CD4-positive, alpha-beta memory T cell (primary cell): ENCODE measurements at regions not wholly inside any gene's neighbourhood (a gene's known extent, or its start where the extent isn't known, plus 50 kb on each side); places are given as distances from the start of the nearest gene placed in this dataset.

Experiments used
- CTCF ChIA-PET: fragments of 350-600 bp; sonication (Branson Sonifier 250); formaldehyde crosslinking; loops from one replicate; lab custom pipeline; 2021; ENCODE audit warnings: inconsistent platforms; ENCODE audit not compliant: partially characterized antibody; lab: Charles Lee
- POLR2A ChIA-PET: fragments of 350-600 bp; sonication (Branson Sonifier 250); formaldehyde crosslinking; loops from one replicate; lab custom pipeline; 2021; ENCODE audit not compliant: partially characterized antibody; lab: Charles Lee
- DNase-seq, 5 donors: peaks; one replicate each; pipeline versions ENCODE4 v3.0.0 to v3.0.0-alpha.2; 2020 to 2022; ENCODE audit warnings: mixed read lengths in 1 of 5
- H3K27ac ChIP-seq: one replicate; pipeline ENCODE4 v1.7.0; 2013; ENCODE audit warnings: low read depth, low read length
- H3K27me3 ChIP-seq: 2 replicates; pipeline ENCODE4 v1.7.0; 2013; ENCODE audit warnings: mild to moderate bottlenecking, low read length, moderate library complexity; ENCODE audit not compliant: insufficient read depth
- H3K36me3 ChIP-seq: 2 replicates; pipeline ENCODE4 v1.7.0; 2013; ENCODE audit warnings: mild to moderate bottlenecking, low read length, moderate library complexity; ENCODE audit not compliant: insufficient read depth
- H3K4me1 ChIP-seq: 2 replicates; pipeline ENCODE4 v1.7.0; 2013; ENCODE audit warnings: mild to moderate bottlenecking, low read length, moderate library complexity; ENCODE audit not compliant: insufficient read depth
- H3K4me3 ChIP-seq, 2 donors: one replicate each; pipeline ENCODE4 v1.7.0; 2013; ENCODE audit warnings: low read length in 2 of 2, mild to moderate bottlenecking in 1 of 2
- H3K9me3 ChIP-seq, 2 donors: one replicate each; pipeline ENCODE4 v1.7.0; 2013; ENCODE audit warnings: low read length in 2 of 2, control low read depth in 1 of 2; ENCODE audit not compliant: control insufficient read depth in 1 of 2
- H3K27ac Mint-ChIP-seq, 7 donors: one replicate each; pipeline ENCODE4 v1.8.0; 2020 to 2021; ENCODE audit warnings: mixed read lengths in 7 of 7, mild to moderate bottlenecking in 6 of 7, inconsistent platforms in 3 of 7, moderate library complexity in 3 of 7
- H3K27me3 Mint-ChIP-seq, 2 donors: one replicate each; pipeline ENCODE4 v1.8.0; 2020 to 2021; ENCODE audit warnings: mixed read lengths in 2 of 2
- H3K36me3 Mint-ChIP-seq, 2 donors: one replicate each; pipeline ENCODE4 v1.8.0; 2020 to 2021; ENCODE audit warnings: mixed read lengths in 2 of 2, inconsistent platforms in 1 of 2, mild to moderate bottlenecking in 1 of 2
- H3K4me1 Mint-ChIP-seq, 4 donors: one replicate each; pipeline ENCODE4 v1.8.0; 2020 to 2021; ENCODE audit warnings: mixed read lengths in 4 of 4, mild to moderate bottlenecking in 1 of 4
- H3K4me3 Mint-ChIP-seq, 8 donors: one replicate each; pipeline ENCODE4 v1.8.0; 2020 to 2021; ENCODE audit warnings: mixed read lengths in 8 of 8, mild to moderate bottlenecking in 7 of 8, moderate library complexity in 6 of 8, inconsistent platforms in 3 of 8
- H3K9me3 Mint-ChIP-seq, 8 donors: one replicate each; pipeline ENCODE4 v1.8.0; 2020 to 2021; ENCODE audit warnings: mixed read lengths in 8 of 8, mild to moderate bottlenecking in 5 of 8, inconsistent platforms in 3 of 8, moderate library complexity in 1 of 8
- intact Hi-C: fragments of 100-400 bp; cut with micrococcal nuclease; formaldehyde crosslinking; loops from one replicate; pipeline ENCODE4 v1.15.1; 2023

DNA sequence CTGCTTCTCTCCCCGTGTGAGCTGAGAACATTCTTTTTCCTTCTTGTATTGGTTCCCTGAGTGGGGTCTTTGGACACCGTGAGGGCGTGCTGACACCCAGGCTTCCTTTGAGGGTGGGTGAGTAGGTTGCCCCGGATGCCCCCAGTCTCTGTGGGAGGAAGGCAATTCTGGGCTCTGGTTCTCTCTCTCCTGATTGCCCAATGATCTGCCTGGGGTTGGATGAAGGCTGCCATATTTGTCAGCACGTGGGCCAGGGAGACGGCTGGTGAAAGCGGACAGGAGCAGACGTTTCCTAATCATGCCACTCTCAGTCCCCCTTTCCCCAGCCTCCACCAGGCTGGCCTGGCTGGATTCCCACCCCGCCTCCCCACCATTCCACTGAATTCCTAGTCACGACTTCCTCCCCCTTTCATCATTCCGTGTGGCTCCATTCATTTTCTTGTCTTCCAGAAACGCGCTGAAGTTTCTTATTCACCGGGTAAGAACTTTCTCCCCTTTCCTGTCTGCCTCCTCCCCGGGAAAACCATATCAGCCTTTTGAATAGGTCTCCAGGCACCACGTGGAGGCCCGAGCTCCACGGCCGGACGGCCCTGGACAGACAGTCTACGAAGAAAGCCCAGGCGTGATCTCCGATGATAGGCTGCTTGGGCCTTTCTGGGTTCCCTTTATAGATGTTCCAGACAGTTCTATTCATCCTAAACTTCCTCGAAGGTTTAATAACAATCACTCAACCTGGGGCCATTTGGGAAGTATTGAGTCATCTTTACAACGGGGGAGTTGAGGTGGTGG lies 98.7 kb upstream of the NPTX2 start:
- CTCF ChIA-PET = no interaction called here
- peaks cover 0 to 4% (median 0%) of the 10 kb centered on the region in 8 donors for H3K9me3 Mint-ChIP-seq
- peaks cover 0 to 1% (median 0%) of the 10 kb centered on the region in 4 donors for H3K4me1 Mint-ChIP-seq
- intact Hi-C loops = no loop called here
- no peaks in the 10 kb centered on the region for H3K36me3 Mint-ChIP-seq
- Histone ChIP-seq H3K27me3 (no peaks in the 10 kb centered on the region), H3K9me3 (no peaks in the 10 kb centered on the region), H3K4me1 (no peaks in the 10 kb centered on the region), H3K4me3 (no peak overlapping the region), H3K36me3 (no peaks in the 10 kb centered on the region), H3K27ac (no peak overlapping the region)
- no peak overlapping the region for H3K27ac Mint-ChIP-seq
- POLR2A ChIA-PET = no interaction called here
- no peaks in the 10 kb centered on the region for H3K27me3 Mint-ChIP-seq
- no peak overlapping the region for H3K4me3 Mint-ChIP-seq
- no peak for DNase-seq

DNA sequence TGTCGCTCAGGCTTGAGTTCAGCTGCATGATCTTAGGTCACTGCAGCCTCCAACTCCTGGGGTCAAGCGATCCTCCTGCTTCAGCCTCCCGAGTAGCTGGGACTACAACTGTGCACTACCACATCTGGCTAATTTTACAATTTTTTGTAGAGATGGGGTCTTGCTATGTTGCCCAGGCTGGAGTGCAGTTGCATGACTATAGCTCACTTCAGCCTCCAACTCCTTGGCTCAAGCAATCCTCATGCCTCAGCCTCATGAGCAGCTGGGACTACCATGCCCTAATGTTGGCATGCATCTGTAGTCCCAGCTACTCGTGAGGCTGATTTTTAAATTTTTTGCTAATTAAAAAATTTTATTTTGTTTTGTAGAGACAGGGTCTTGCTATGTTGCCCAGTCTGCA lies 101.9 kb upstream of the NPTX2 start:
- H3K27ac Mint-ChIP-seq = no peak overlapping the region
- Histone ChIP-seq H3K4me1 (no peaks in the 10 kb centered on the region), H3K27ac (no peak overlapping the region), H3K27me3 (no peaks in the 10 kb centered on the region), H3K9me3 (no peaks in the 10 kb centered on the region), H3K4me3 (no peak overlapping the region), H3K36me3 (no peaks in the 10 kb centered on the region)
- intact Hi-C loops = no loop called here
- peaks cover 0 to 1% (median 0%) of the 10 kb centered on the region in 4 donors for H3K4me1 Mint-ChIP-seq
- peaks cover 0 to 2% of the 10 kb centered on the region in 2 donors for H3K27me3 Mint-ChIP-seq
- peaks cover 0 to 6% (median 0%) of the 10 kb centered on the region in 8 donors for H3K9me3 Mint-ChIP-seq
- H3K4me3 Mint-ChIP-seq = no peak overlapping the region
- no peaks in the 10 kb centered on the region for H3K36me3 Mint-ChIP-seq
- ChIA-PET CTCF (no interaction called here), POLR2A (no interaction called here)
- no peak for DNase-seq

DNA sequence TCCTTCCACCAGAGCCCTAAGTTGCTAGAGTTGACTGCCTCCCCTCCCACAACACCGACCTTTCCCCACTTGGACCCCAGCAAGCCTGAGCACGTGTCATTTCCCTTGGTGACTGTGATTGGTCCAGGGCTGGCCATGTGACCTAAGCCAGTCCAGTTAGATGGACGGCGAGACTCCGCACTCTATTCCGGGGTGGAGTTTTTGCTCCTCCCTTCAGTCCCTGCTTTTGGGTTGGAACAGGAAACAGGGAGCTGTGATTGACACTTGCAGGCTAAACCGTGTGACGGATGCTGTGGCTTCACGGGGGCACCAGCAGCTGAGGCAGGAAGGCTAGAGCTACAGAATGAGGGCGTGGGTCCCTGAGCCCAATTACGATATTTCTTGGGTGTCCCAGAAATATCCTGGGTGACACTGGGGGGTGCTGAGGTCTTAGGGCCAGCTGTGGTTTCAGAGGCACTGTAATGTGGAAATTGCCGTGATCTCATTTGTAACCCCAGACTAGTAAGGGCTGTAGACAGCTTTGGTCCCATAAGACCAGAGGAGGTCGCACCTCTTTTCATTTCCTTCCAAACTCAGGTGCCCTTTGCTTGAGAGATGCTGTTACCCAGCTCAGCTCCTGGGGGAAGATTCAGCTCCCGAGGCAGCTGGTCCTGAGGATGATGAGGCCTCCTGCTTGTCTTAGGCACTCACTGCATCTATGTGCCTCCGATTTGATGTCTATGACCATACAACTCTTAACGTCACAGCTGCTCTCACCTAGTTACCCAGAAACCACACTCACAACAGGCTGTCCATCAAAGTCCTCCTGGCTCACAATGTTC lies 102.7 kb upstream of the NPTX2 start:
- Mint-ChIP-seq H3K27ac (peak overlapping the region in 1 of 7 donors; percentile 24), H3K36me3 (no peaks in the 10 kb centered on the region), H3K4me1 (peaks cover 0 to 1% (median 0%) of the 10 kb centered on the region in 4 donors), H3K4me3 (peak overlapping the region in 1 of 8 donors; percentile 57), H3K27me3 (peaks cover 0 to 3% of the 10 kb centered on the region in 2 donors), H3K9me3 (peaks cover 0 to 7% (median 0%) of the 10 kb centered on the region in 8 donors)
- POLR2A ChIA-PET = no interaction called here
- no peak for DNase-seq
- CTCF ChIA-PET = no interaction called here
- Histone ChIP-seq H3K4me3 (no peak overlapping the region), H3K27me3 (no peaks in the 10 kb centered on the region), H3K36me3 (no peaks in the 10 kb centered on the region), H3K27ac (no peak overlapping the region), H3K4me1 (no peaks in the 10 kb centered on the region), H3K9me3 (no peaks in the 10 kb centered on the region)
- intact Hi-C loops = no loop called here

DNA sequence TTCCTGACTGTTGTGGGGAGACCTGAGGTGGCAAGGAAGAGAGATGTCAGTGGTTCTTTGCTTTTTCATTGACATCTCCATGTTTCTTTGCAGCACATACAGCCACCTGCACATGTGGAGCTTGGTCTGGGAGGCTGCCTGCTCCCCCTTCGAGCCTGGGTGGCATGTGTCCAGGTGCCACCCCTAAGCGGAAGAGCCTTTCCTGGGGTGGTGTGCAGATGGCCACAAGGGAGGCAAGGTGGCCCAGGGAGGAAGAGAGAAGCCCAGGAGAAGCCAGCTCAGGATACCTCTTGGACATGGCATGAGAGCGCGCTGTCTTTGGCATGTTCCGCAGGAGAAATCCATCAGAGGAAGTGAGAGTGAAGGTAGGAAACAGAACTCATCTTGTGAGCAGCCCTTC lies 105.9 kb upstream of the NPTX2 start:
- H3K4me1 Mint-ChIP-seq = peaks cover 0 to 1% (median 0%) of the 10 kb centered on the region in 4 donors
- no peak overlapping the region for H3K4me3 Mint-ChIP-seq
- H3K36me3 Mint-ChIP-seq = no peaks in the 10 kb centered on the region
- no peak for DNase-seq
- Histone ChIP-seq H3K27ac (no peak overlapping the region), H3K4me3 (no peak overlapping the region), H3K4me1 (no peaks in the 10 kb centered on the region), H3K9me3 (no peaks in the 10 kb centered on the region), H3K27me3 (no peaks in the 10 kb centered on the region), H3K36me3 (no peaks in the 10 kb centered on the region)
- POLR2A ChIA-PET = no interaction called here
- CTCF ChIA-PET = no interaction called here
- intact Hi-C loops = no loop called here
- H3K9me3 Mint-ChIP-seq = peaks cover 0 to 6% (median 5%) of the 10 kb centered on the region in 8 donors
- H3K27me3 Mint-ChIP-seq = peaks cover 0 to 5% of the 10 kb centered on the region in 2 donors
- H3K27ac Mint-ChIP-seq = no peak overlapping the region

DNA sequence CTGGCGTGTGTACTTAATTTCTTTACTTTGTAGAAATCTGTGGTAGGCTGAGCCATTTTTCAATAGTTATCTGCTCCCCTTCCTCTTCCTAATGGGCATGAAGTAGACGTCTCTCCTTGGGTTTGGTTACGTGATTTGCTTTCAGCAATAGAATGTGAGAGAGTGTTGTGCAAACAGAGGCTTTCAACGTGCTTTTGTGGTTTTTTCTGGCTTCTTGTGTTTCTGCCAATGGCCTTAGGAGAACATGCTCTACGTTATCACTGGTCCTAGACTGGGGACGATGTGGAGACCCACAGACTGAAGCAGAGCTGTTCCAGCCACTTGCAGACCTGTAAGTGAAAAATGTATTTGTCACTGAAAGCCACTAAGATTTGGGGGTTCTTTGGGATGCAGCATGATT lies 107.2 kb upstream of the NPTX2 start:
- Mint-ChIP-seq H3K27me3 (peaks cover 1 to 5% of the 10 kb centered on the region in 2 donors), H3K4me1 (peaks cover 0 to under 1% (median 0%) of the 10 kb centered on the region in 4 donors), H3K36me3 (no peaks in the 10 kb centered on the region), H3K9me3 (peaks cover 0 to 11% (median 6%) of the 10 kb centered on the region in 8 donors), H3K4me3 (no peak overlapping the region), H3K27ac (no peak overlapping the region)
- H3K9me3 ChIP-seq = no peaks in the 10 kb centered on the region
- H3K4me3 ChIP-seq = no peak overlapping the region
- no peak overlapping the region for H3K27ac ChIP-seq
- DNase-seq = no peak
- H3K27me3 ChIP-seq = no peaks in the 10 kb centered on the region
- no peaks in the 10 kb centered on the region for H3K36me3 ChIP-seq
- H3K4me1 ChIP-seq = no peaks in the 10 kb centered on the region
- intact Hi-C loops = no loop called here
- ChIA-PET POLR2A (no interaction called here), CTCF (no interaction called here)

DNA sequence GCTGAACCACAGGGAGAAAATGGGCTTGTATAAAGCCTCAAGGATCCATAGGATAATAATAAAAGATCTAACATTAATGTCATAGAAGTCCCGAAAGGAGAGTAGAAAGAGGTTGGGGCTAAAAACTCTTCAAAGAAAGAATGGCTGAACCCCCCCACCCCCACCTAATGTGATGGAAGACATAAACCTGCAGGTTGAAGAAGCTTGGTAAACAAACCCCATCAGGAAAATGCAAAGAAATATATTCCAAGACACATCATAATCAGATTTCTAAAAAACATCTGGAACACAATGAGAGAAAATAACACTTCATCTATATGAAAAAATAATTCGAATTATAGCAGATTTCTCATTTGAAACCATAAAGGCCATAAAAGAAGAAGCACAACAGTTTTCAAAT lies 105.6 kb upstream of the BAIAP2L1 start:
- Mint-ChIP-seq H3K9me3 (peaks cover 0 to 11% (median 5%) of the 10 kb centered on the region in 8 donors), H3K4me1 (no peaks in the 10 kb centered on the region)
- intact Hi-C loops = no loop called here

DNA sequence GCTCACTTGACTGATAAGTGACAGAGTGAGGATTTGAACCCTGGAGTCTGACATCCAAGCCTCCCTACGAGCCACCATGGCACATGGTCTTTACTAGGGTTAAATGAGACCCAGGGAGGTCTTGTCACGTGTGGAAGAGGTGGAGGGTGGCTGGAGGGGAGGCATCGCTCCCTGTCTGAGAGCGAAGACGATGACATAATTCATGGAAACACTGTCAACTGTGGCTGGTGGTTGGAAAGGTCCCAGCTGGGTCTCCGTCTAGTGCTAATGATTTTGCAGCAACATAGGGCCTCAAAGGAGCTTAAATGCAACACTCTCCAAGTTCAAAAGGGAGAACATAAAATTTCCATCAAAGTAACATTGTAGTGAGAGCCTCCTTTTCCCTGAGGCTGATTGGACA lies 99.9 kb upstream of the BAIAP2L1 start:
- ChIA-PET CTCF (no interaction called here), POLR2A (no interaction called here)
- Histone ChIP-seq H3K4me3 (no peak overlapping the region), H3K9me3 (peaks cover 0 to 4% of the 10 kb centered on the region in 2 donors), H3K4me1 (no peaks in the 10 kb centered on the region), H3K27me3 (no peaks in the 10 kb centered on the region), H3K36me3 (no peaks in the 10 kb centered on the region), H3K27ac (no peak overlapping the region)
- no peak overlapping the region for H3K27ac Mint-ChIP-seq
- intact Hi-C loops = no loop called here
- no peaks in the 10 kb centered on the region for H3K36me3 Mint-ChIP-seq
- H3K9me3 Mint-ChIP-seq = peaks cover 0 to 49% (median 27%) of the 10 kb centered on the region in 8 donors
- H3K4me1 Mint-ChIP-seq = no peaks in the 10 kb centered on the region
- no peak overlapping the region for H3K4me3 Mint-ChIP-seq
- DNase-seq = no peak
- peaks cover 1 to 3% of the 10 kb centered on the region in 2 donors for H3K27me3 Mint-ChIP-seq

More for the DNA sequence above, 105.6 kb upstream of the BAIAP2L1 start:
- Mint-ChIP-seq H3K27ac (no peak overlapping the region), H3K27me3 (peaks cover 1 to 6% of the 10 kb centered on the region in 2 donors), H3K4me3 (no peak overlapping the region), H3K36me3 (no peaks in the 10 kb centered on the region)
- no peaks in the 10 kb centered on the region for H3K36me3 ChIP-seq
- no peaks in the 10 kb centered on the region for H3K27me3 ChIP-seq
- CTCF ChIA-PET = no interaction called here
- no peak overlapping the region for H3K27ac ChIP-seq
- H3K4me1 ChIP-seq = no peaks in the 10 kb centered on the region
- POLR2A ChIA-PET = no interaction called here
- H3K9me3 ChIP-seq = no peaks in the 10 kb centered on the region
- no peak overlapping the region for H3K4me3 ChIP-seq
- DNase-seq = no peak
